Spinal cord (tissue), 9 donors: ENCODE measurements at regions not wholly inside any gene's neighbourhood (a gene's known extent, or its start where the extent isn't known, plus 50 kb on each side); places are given as distances from the start of the nearest gene placed in this dataset.

Experiments used
- DNase-seq, 6 donors: peaks; one replicate each; pipeline versions ENCODE4 v3.0.0 to v3.0.0-alpha.2; 2013 to 2015; ENCODE audit warnings: low spot score in 6 of 6, low read depth in 4 of 6
- H3K27ac ChIP-seq: one replicate; pipeline ENCODE4 v1.5.1; 2013; ENCODE audit warnings: low read depth, low read length, control low read depth
- H3K27me3 ChIP-seq: one replicate; pipeline ENCODE4 v1.6.1; 2013; ENCODE audit warnings: low read length; ENCODE audit not compliant: control insufficient read depth, insufficient read depth
- H3K36me3 ChIP-seq: one replicate; pipeline ENCODE4 v1.6.1; 2013; ENCODE audit warnings: low read length; ENCODE audit not compliant: control insufficient read depth, insufficient read depth
- H3K4me1 ChIP-seq: one replicate; pipeline ENCODE4 v1.6.1; 2013; ENCODE audit warnings: low read length; ENCODE audit not compliant: control insufficient read depth, insufficient read depth
- H3K4me3 ChIP-seq: one replicate; pipeline ENCODE4 v1.5.1; 2013; ENCODE audit warnings: low read depth, low read length, control low read depth
- H3K9me3 ChIP-seq: one replicate; pipeline ENCODE4 v1.6.1; 2013; ENCODE audit warnings: low read length; ENCODE audit not compliant: control insufficient read depth, insufficient read depth
- WGBS: methylation state at CpG from one replicate; pipeline ENCODE4 v1.1.5; 2013; ENCODE audit warnings: missing lambda C conversion rate; ENCODE audit not compliant: insufficient coverage; 5-methylcytosine and 5-hydroxymethylcytosine counted together
- donor health status: healthy.

GRCh38 chr4:10951306-10951705 lies 266.7 kb upstream of the CLNK start:
- WGBS = no CpG with 5 or more reads among the region's 2 CpGs
- no peak overlapping the region for H3K27ac ChIP-seq
- no peak for DNase-seq
- H3K27me3 ChIP-seq = no peaks in the 10 kb centered on the region
- H3K4me3 ChIP-seq = no peak overlapping the region
- H3K36me3 ChIP-seq = no peaks in the 10 kb centered on the region
- H3K9me3 ChIP-seq = no peaks in the 10 kb centered on the region
- no peaks in the 10 kb centered on the region for H3K4me1 ChIP-seq

GRCh38 chr4:10949039-10949733 lies 264.6 kb upstream of the CLNK start:
- H3K27ac ChIP-seq = no peak overlapping the region
- no peaks in the 10 kb centered on the region for H3K4me1 ChIP-seq
- WGBS = 84% methylated on average over 5 of the region's 6 CpGs
- H3K27me3 ChIP-seq = no peaks in the 10 kb centered on the region
- H3K9me3 ChIP-seq = no peaks in the 10 kb centered on the region
- DNase-seq = no peak
- no peaks in the 10 kb centered on the region for H3K36me3 ChIP-seq
- H3K4me3 ChIP-seq = no peak overlapping the region

GRCh38 chr4:10947898-10948297 lies 263.3 kb upstream of the CLNK start:
- WGBS = 75% methylated on average over 4 of the region's 4 CpGs
- Histone ChIP-seq H3K4me3 (no peak overlapping the region), H3K36me3 (no peaks in the 10 kb centered on the region), H3K27me3 (no peaks in the 10 kb centered on the region), H3K27ac (no peak overlapping the region), H3K9me3 (no peaks in the 10 kb centered on the region), H3K4me1 (no peaks in the 10 kb centered on the region)
- DNase-seq = no peak

GRCh38 chr4:10944321-10944720 lies 259.8 kb upstream of the CLNK start:
- H3K27ac ChIP-seq = no peak overlapping the region
- H3K4me1 ChIP-seq = no peaks in the 10 kb centered on the region
- H3K36me3 ChIP-seq = no peaks in the 10 kb centered on the region
- H3K4me3 ChIP-seq = no peak overlapping the region
- WGBS = no CpG with 5 or more reads among the region's 1 CpG
- peaks cover 5% of the 10 kb centered on the region for H3K9me3 ChIP-seq
- DNase-seq = no peak
- H3K27me3 ChIP-seq = no peaks in the 10 kb centered on the region

GRCh38 chr4:10942156-10942555 lies 257.6 kb upstream of the CLNK start:
- Histone ChIP-seq H3K36me3 (no peaks in the 10 kb centered on the region), H3K27me3 (no peaks in the 10 kb centered on the region), H3K4me1 (no peaks in the 10 kb centered on the region), H3K4me3 (no peak overlapping the region), H3K9me3 (peaks cover 5% of the 10 kb centered on the region), H3K27ac (no peak overlapping the region)
- DNase-seq = no peak
- WGBS = no CpG with 5 or more reads among the region's 1 CpG

- Histone ChIP-seq H3K27ac (no peak overlapping the region), H3K4me1 (no peaks in the 10 kb centered on the region), H3K9me3 (no peaks in the 10 kb centered on the region), H3K4me3 (no peak overlapping the region), H3K27me3 (no peaks in the 10 kb centered on the region), H3K36me3 (no peaks in the 10 kb centered on the region)
- no CpG with 5 or more reads among the region's 2 CpGs for WGBS
- no peak for DNase-seq
Observed at GRCh38 chr4:10929818-10930217, 245.2 kb upstream of the CLNK start.

GRCh38 chr4:10925996-10926395 lies 241.4 kb upstream of the CLNK start:
- Histone ChIP-seq H3K4me3 (no peak overlapping the region), H3K9me3 (no peaks in the 10 kb centered on the region), H3K27ac (no peak overlapping the region), H3K4me1 (no peaks in the 10 kb centered on the region), H3K36me3 (no peaks in the 10 kb centered on the region), H3K27me3 (no peaks in the 10 kb centered on the region)
- WGBS = 21% methylated on average over 3 of the region's 3 CpGs
- peak in 5 of 6 donors; percentile 17 to 76 (median 39) for DNase-seq

DNA sequence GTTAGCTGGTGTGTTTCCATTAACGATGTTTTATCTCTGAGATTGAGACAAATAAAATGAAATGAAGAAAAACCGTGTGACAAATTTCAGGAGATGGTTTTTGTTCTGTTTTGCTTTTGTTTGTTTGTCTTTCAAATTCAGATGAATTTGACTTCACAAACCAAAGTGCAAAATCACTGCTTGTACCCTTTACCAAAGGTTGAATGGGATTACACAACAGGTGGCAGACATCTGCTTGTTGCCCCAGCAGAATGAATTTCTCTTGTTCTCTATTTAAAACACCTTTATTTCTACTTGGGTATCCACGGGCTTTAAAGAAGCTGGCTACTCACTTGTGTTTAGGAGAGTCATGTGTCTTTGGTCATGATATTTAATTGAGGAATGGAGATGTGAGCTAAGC lies 239.7 kb upstream of the CLNK start:
- WGBS = 70% methylated on average over 2 of the region's 3 CpGs
- Histone ChIP-seq H3K9me3 (no peaks in the 10 kb centered on the region), H3K36me3 (no peaks in the 10 kb centered on the region), H3K27me3 (no peaks in the 10 kb centered on the region), H3K4me1 (no peaks in the 10 kb centered on the region), H3K27ac (no peak overlapping the region), H3K4me3 (no peak overlapping the region)
- DNase-seq = no peak

DNA sequence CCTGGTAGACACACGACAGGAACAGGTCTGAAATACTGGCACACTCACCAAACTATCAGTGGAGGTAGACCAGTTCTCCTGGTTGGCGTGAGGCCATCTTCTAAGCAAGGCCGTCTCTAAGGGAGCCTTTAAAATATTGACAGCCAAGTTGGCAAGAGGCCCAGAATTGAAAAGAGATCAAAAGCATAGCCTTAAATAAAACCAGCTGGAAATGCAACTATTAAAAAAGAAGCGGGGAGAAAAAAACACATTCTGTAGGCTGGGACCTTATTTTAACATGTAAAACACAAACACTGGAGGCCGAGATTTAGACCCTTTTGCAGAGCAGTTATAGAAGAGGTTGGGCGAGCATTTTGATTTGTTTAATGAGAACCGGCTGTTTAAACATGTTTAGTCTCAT lies 233.0 kb upstream of the CLNK start:
- Histone ChIP-seq H3K9me3 (no peaks in the 10 kb centered on the region), H3K4me3 (no peak overlapping the region), H3K27ac (no peak overlapping the region), H3K4me1 (no peaks in the 10 kb centered on the region), H3K36me3 (no peaks in the 10 kb centered on the region), H3K27me3 (no peaks in the 10 kb centered on the region)
- DNase-seq = peak; percentile 33 to 89 (median 47)
- 27% methylated on average over 2 of the region's 7 CpGs for WGBS

GRCh38 chr4:10898072-10898471 lies 213.5 kb upstream of the CLNK start:
- Histone ChIP-seq H3K9me3 (no peaks in the 10 kb centered on the region), H3K4me1 (no peaks in the 10 kb centered on the region), H3K36me3 (no peaks in the 10 kb centered on the region), H3K27me3 (no peaks in the 10 kb centered on the region), H3K4me3 (no peak overlapping the region), H3K27ac (no peak overlapping the region)
- WGBS = 93% methylated on average over 3 of the region's 5 CpGs
- DNase-seq = no peak
